ENCODE measurements at regions not wholly inside any gene's neighbourhood (a gene's known extent, or its start where the extent isn't known, plus 50 kb on each side); places are given as distances from the start of the nearest gene placed in this dataset.

GRCh38 chr1:88145752-88146151 lies 538.3 kb upstream of the PKN2 start:
- Mint-ChIP-seq H3K9me3 (ENCODE audit: low read depth) (peaks cover 7% of the 10 kb centered on the region), H3K27me3 (ENCODE audit: low read depth) (peaks cover 10% of the 10 kb centered on the region), H3K4me1 (ENCODE audit: low read depth) (no peaks in the 10 kb centered on the region), H3K27ac (ENCODE audit: unreplicated experiment) (no peak overlapping the region), H3K4me3 (ENCODE audit: unreplicated experiment) (no peak overlapping the region), H3K36me3 (ENCODE audit: low read depth) (no peaks in the 10 kb centered on the region)
- TF ChIP-seq CTCF (IDR thresholded peaks at IDR 0.05), result no peak
- no peak for DNase-seq (ENCODE audit: low spot score)

GRCh38 chr1:88149686-88150085 lies 534.4 kb upstream of the PKN2 start:
- Mint-ChIP-seq H3K27ac (ENCODE audit: unreplicated experiment) (no peak overlapping the region), H3K4me3 (ENCODE audit: unreplicated experiment) (no peak overlapping the region), H3K4me1 (ENCODE audit: low read depth) (no peaks in the 10 kb centered on the region), H3K27me3 (ENCODE audit: low read depth) (peaks cover 7% of the 10 kb centered on the region), H3K36me3 (ENCODE audit: low read depth) (no peaks in the 10 kb centered on the region), H3K9me3 (ENCODE audit: low read depth) (peaks cover 7% of the 10 kb centered on the region)
- TF ChIP-seq CTCF (IDR thresholded peaks at IDR 0.05), result no peak
- DNase-seq (ENCODE audit: low spot score), result no peak

GRCh38 chr1:88150330-88150729 lies 533.7 kb upstream of the PKN2 start:
- TF ChIP-seq CTCF (IDR thresholded peaks at IDR 0.05), result no peak
- Mint-ChIP-seq H3K4me1 (ENCODE audit: low read depth) (no peaks in the 10 kb centered on the region), H3K36me3 (ENCODE audit: low read depth) (no peaks in the 10 kb centered on the region), H3K9me3 (ENCODE audit: low read depth) (peaks cover 2% of the 10 kb centered on the region), H3K4me3 (ENCODE audit: unreplicated experiment) (no peak overlapping the region), H3K27ac (ENCODE audit: unreplicated experiment) (no peak overlapping the region), H3K27me3 (ENCODE audit: low read depth) (peaks cover 4% of the 10 kb centered on the region)
- no peak for DNase-seq (ENCODE audit: low spot score)

- no peak for DNase-seq (ENCODE audit: low spot score)
- no peak for TF ChIP-seq CTCF (IDR thresholded peaks at IDR 0.05)
- H3K36me3 Mint-ChIP-seq (ENCODE audit: low read depth), result no peaks in the 10 kb centered on the region
- no peak overlapping the region for H3K27ac Mint-ChIP-seq (ENCODE audit: unreplicated experiment)
- no peaks in the 10 kb centered on the region for H3K9me3 Mint-ChIP-seq (ENCODE audit: low read depth)
- peaks cover 22% of the 10 kb centered on the region for H3K27me3 Mint-ChIP-seq (ENCODE audit: low read depth)
- no peaks in the 10 kb centered on the region for H3K4me1 Mint-ChIP-seq (ENCODE audit: low read depth)
- H3K4me3 Mint-ChIP-seq (ENCODE audit: unreplicated experiment), result no peak overlapping the region
Observed at GRCh38 chr1:88163187-88163586, 520.9 kb upstream of the PKN2 start.

GRCh38 chr1:88168126-88168525 lies 515.9 kb upstream of the PKN2 start:
- H3K4me3 Mint-ChIP-seq (ENCODE audit: unreplicated experiment), result no peak overlapping the region
- no peaks in the 10 kb centered on the region for H3K9me3 Mint-ChIP-seq (ENCODE audit: low read depth)
- no peak for DNase-seq (ENCODE audit: low spot score)
- no peaks in the 10 kb centered on the region for H3K4me1 Mint-ChIP-seq (ENCODE audit: low read depth)
- H3K36me3 Mint-ChIP-seq (ENCODE audit: low read depth), result no peaks in the 10 kb centered on the region
- H3K27ac Mint-ChIP-seq (ENCODE audit: unreplicated experiment), result no peak overlapping the region
- peaks cover 32% of the 10 kb centered on the region for H3K27me3 Mint-ChIP-seq (ENCODE audit: low read depth)
- TF ChIP-seq CTCF (IDR thresholded peaks at IDR 0.05), result no peak
